ENCODE measurements at regions not wholly inside any gene's neighbourhood (a gene's known extent, or its start where the extent isn't known, plus 50 kb on each side); places are given as distances from the start of the nearest gene placed in this dataset.

GRCh38 chr9:116081435-116082115 is 72.0 kb upstream of the PAPPA start:
- DNase-seq (ENCODE audit: low read depth), result no peak

- DNase-seq (ENCODE audit: low read depth), result no peak
Observed at GRCh38 chr9:116083837-116084236, 69.8 kb upstream of the PAPPA start.

- no peak for DNase-seq (ENCODE audit: low read depth)
Observed at GRCh38 chr9:116084497-116084896, 69.1 kb upstream of the PAPPA start.

GRCh38 chr9:116087246-116087645 is 66.3 kb upstream of the PAPPA start:
- DNase-seq (ENCODE audit: low read depth), result no peak

- DNase-seq (ENCODE audit: low read depth), result no peak
Observed at GRCh38 chr9:116087751-116088194, 65.8 kb upstream of the PAPPA start.

- no peak for DNase-seq (ENCODE audit: low read depth)
Observed at GRCh38 chr9:116088396-116088795, 65.2 kb upstream of the PAPPA start.

- no peak for DNase-seq (ENCODE audit: low read depth)
Observed at GRCh38 chr9:116090030-116090770, 63.4 kb upstream of the PAPPA start.

GRCh38 chr9:116094846-116095245 is 58.7 kb upstream of the PAPPA start:
- no peak for DNase-seq (ENCODE audit: low read depth)

- DNase-seq (ENCODE audit: low read depth), result no peak
Observed at GRCh38 chr9:116095403-116095802, 58.2 kb upstream of the PAPPA start.

- no peak for DNase-seq (ENCODE audit: low read depth)
Observed at GRCh38 chr9:116096046-116096445, 57.5 kb upstream of the PAPPA start.

- no peak for DNase-seq (ENCODE audit: low read depth)
Observed at GRCh38 chr9:116096853-116097252, 56.7 kb upstream of the PAPPA start.

GRCh38 chr9:116098476-116098875 is 55.1 kb upstream of the PAPPA start:
- no peak for DNase-seq (ENCODE audit: low read depth)

GRCh38 chr9:116099821-116100220 is 53.8 kb upstream of the PAPPA start:
- DNase-seq (ENCODE audit: low read depth), result no peak

- no peak for DNase-seq (ENCODE audit: low read depth)
Observed at GRCh38 chr9:116100711-116101121, 52.9 kb upstream of the PAPPA start.

- DNase-seq (ENCODE audit: low read depth), result no peak
Observed at GRCh38 chr9:116101516-116101915, 52.1 kb upstream of the PAPPA start.

GRCh38 chr9:116102596-116102995 is 51.0 kb upstream of the PAPPA start:
- DNase-seq (ENCODE audit: low read depth), result no peak
